H7 (cell line): ENCODE measurements at regions not wholly inside any gene's neighbourhood (a gene's known extent, or its start where the extent isn't known, plus 50 kb on each side); places are given as distances from the start of the nearest gene placed in this dataset.

Source experiments
- DNase-seq: peaks from one replicate; pipeline ENCODE4 v3.0.0; 2012
- H3K27me3 ChIP-seq: 2 replicates; pipeline ENCODE4 v1.6.0; 2011; ENCODE audit warnings: mild to moderate bottlenecking, low read length; ENCODE audit not compliant: control insufficient read depth, insufficient read depth
- H3K36me3 ChIP-seq: replicated peaks from 2 replicates; pipeline ENCODE4 v1.5.1; 2011; ENCODE audit warnings: low read length; ENCODE audit not compliant: control insufficient read depth, insufficient read depth
- H3K4me3 ChIP-seq: 2 replicates; pipeline ENCODE4 v1.5.1; 2011; ENCODE audit warnings: low read depth, mild to moderate bottlenecking, control low read depth, low read length, moderate library complexity; ENCODE audit not compliant: insufficient read depth

GRCh38 chr12:72082986-72083820, 144.6 kb downstream of the TPH2 start:
- no peak for DNase-seq
- Histone ChIP-seq H3K4me3 (no peak overlapping the region), H3K27me3 (no peaks in the 10 kb centered on the region), H3K36me3 (no peaks in the 10 kb centered on the region)

DNA sequence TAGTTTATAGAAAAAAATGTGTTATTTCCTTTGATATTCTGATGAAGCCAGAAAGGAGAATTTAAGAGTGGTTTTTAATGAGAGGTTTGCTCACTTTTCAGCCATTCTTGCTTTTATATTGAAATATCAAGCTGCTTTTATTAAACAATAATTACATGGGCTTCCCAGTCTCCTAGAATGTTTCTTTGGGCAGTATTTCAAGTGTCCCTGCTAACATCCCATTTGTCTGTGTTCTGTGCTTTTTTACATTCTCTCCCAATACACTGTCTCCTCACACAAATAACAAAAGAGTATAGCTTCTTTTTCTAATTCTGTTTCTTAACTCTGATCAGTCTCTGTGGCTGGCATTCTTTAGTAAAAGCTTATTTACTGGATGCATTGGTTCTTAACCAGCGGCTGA, 145.4 kb downstream of the TPH2 start:
- DNase-seq: no peak
- H3K27me3 ChIP-seq: no peaks in the 10 kb centered on the region
- H3K4me3 ChIP-seq: no peak overlapping the region
- H3K36me3 ChIP-seq: no peaks in the 10 kb centered on the region

DNA sequence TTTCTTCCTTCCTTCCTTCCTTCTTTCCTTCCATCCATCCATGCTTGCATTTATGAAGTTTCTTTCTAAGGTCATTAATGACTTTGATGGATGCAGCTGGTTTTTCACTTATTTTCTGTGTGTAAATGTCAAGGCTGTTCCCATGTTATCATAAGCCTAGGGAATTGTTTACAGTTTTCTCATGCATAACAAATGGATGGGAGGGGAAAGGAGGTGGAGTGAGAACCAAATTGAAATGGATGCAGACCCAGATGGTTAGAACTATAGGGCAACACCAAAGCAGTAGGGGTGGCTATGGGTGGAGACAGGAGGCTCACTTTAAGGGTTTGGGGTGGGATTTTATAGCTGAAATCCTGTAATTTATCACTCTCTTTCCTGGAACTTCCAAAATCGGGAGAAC, 146.2 kb downstream of the TPH2 start:
- H3K36me3 ChIP-seq: no peaks in the 10 kb centered on the region
- no peak overlapping the region for H3K4me3 ChIP-seq
- no peak for DNase-seq
- H3K27me3 ChIP-seq: no peaks in the 10 kb centered on the region

DNA sequence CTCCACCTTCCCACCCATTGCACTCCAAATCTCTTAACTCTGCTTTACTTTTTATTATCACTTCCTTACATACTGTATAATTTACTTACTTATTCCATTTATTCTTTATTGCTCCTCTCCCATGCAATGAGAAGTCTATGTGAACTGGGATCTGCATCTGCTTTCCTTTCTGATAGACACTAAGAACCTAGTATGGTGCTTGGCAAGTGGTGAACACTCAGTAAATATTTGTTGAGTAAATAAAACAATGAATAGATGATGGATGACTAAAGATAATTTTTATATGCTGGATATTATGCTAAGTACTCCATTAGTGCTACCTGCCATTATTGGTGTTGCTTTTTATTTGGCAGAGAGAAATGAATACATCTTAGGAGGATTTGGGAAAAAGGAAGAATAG, 151.0 kb downstream of the TPH2 start:
- no peaks in the 10 kb centered on the region for H3K27me3 ChIP-seq
- DNase-seq: no peak
- H3K4me3 ChIP-seq: no peak overlapping the region
- H3K36me3 ChIP-seq: no peaks in the 10 kb centered on the region

DNA sequence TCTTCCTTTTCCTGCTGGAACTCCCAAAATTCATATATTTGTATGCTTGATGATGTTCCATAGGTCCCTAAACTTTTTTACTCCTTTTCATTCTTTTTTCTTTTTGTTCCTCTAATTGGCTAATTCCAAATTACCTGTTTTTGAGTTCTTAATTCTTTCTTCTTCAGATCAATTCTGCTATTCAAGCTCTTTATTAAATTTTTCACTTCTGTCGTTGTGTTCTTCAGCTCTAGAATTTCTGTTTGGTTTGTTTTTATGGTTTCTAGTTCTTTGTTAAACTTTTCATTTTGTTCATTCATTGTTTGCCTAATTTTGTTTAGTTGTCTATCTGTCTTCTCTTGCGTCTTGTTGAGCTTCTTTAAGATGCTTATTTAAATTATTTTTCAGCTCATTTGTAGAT, 154.8 kb downstream of the TPH2 start:
- no peak for DNase-seq

GRCh38 chr12:72093930-72094329, 155.3 kb downstream of the TPH2 start:
- Histone ChIP-seq H3K36me3 (no peaks in the 10 kb centered on the region), H3K27me3 (no peaks in the 10 kb centered on the region), H3K4me3 (no peak overlapping the region)
- DNase-seq: no peak

More for the DNA sequence above, 154.8 kb downstream of the TPH2 start:
- Histone ChIP-seq H3K4me3 (no peak overlapping the region), H3K36me3 (no peaks in the 10 kb centered on the region), H3K27me3 (no peaks in the 10 kb centered on the region)

GRCh38 chr12:72094490-72094889, 155.8 kb downstream of the TPH2 start:
- H3K27me3 ChIP-seq: no peaks in the 10 kb centered on the region
- H3K4me3 ChIP-seq: no peak overlapping the region
- no peaks in the 10 kb centered on the region for H3K36me3 ChIP-seq
- no peak for DNase-seq

DNA sequence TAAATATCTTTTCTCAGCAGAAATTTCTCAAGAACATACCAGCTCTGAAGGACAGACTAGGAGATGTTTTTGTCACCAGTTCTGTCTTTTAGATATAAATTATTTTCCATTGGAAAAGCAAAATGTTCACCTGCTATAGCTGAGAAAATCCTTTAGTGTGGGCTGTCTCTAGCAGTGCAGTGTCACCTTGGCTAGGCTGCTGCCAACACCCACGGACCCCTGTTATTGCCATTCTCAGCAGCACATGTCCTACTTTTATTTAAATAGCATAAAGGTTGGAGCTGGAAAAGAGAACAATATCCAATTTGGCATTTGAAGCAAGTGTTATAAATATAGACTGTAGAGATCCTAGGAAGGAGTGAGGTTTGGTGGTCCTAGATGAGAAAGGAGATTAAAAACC, 156.4 kb downstream of the TPH2 start:
- H3K4me3 ChIP-seq: no peak overlapping the region
- DNase-seq: no peak
- no peaks in the 10 kb centered on the region for H3K36me3 ChIP-seq
- no peaks in the 10 kb centered on the region for H3K27me3 ChIP-seq

- no peak for DNase-seq
- H3K36me3 ChIP-seq: no peaks in the 10 kb centered on the region
- no peaks in the 10 kb centered on the region for H3K27me3 ChIP-seq
- H3K4me3 ChIP-seq: no peak overlapping the region
Observed at GRCh38 chr12:72098622-72099021, 160.0 kb downstream of the TPH2 start.

GRCh38 chr12:72100854-72101253, 162.2 kb downstream of the TPH2 start:
- no peak for DNase-seq
- H3K36me3 ChIP-seq: no peaks in the 10 kb centered on the region
- H3K4me3 ChIP-seq: no peak overlapping the region
- H3K27me3 ChIP-seq: no peaks in the 10 kb centered on the region

DNA sequence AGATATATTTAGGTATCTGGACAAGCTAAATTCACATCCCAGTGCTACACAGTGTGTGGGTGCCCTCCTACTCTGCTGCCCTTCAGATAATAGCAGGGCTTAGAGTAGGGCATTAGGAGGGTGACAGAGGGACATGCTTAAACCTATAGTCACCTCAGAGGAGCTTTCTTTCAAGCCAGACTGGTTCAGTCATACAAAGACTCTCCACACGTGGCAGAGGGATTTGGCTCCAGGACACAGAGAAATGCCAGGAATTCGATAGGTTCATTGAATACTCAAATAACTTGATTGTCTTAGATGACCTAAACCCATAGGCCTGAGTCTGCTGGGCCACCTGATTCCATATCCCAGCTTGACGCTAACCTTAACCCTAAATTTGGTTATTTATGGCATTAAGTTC, 163.5 kb downstream of the TPH2 start:
- Histone ChIP-seq H3K4me3 (no peak overlapping the region), H3K27me3 (no peaks in the 10 kb centered on the region), H3K36me3 (no peaks in the 10 kb centered on the region)
- DNase-seq: no peak

DNA sequence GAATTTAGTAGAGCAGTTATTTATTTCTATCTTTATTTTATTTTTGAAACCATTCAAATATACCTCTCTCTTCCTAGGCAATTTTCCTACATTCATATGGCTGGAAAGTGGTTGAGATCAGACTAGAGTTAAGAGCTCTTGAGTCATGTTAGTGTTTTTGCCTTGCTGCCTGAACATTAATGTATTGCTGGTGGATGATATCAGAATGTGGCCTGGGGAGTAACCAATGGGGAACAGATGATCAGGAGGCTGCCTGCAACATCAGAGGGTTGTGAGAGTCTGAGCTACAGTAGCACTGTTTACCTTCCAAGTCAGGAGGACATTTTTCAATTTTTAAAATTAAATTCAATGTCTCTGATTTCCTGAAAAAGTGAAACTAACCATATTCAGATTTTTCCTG, 166.3 kb upstream of the TRHDE start:
- no peak for DNase-seq
- Histone ChIP-seq H3K4me3 (no peak overlapping the region), H3K36me3 (no peaks in the 10 kb centered on the region), H3K27me3 (no peaks in the 10 kb centered on the region)

GRCh38 chr12:72110937-72111650, 161.1 kb upstream of the TRHDE start:
- DNase-seq: no peak
- no peak overlapping the region for H3K4me3 ChIP-seq
- no peaks in the 10 kb centered on the region for H3K36me3 ChIP-seq
- no peaks in the 10 kb centered on the region for H3K27me3 ChIP-seq

- DNase-seq: no peak
- H3K27me3 ChIP-seq: no peaks in the 10 kb centered on the region
- H3K4me3 ChIP-seq: no peak overlapping the region
Observed at GRCh38 chr12:72111706-72112105, 160.5 kb upstream of the TRHDE start.

DNA sequence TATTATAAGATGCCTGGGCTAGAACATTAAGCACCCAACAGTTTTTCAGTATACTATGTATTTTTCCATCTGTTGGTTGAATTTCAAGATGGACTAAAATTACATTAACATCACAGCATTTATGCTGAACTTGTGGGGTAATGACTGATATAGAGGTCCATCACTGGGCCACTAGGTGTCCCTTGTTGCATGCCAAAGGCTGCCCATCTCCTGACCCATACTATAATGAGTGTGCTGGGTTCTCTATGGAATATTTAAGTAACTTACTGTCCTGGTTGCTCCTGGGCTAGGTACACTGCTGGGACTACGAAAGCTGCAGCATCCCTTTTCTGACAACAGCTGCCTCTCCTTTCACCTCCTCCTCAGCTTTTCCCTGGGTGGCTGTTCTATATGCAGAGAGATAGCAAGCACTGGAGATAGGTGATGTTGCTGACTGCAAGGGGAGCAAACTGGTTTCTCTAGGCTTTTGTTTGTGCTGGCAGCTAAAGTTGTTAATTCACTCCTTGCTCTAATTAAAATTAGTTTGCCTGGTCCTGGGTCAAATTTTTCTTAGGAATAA, 138.6 kb upstream of the TRHDE start:
- no peak overlapping the region for H3K4me3 ChIP-seq
- H3K36me3 ChIP-seq: no peaks in the 10 kb centered on the region
- H3K27me3 ChIP-seq: no peaks in the 10 kb centered on the region
- peak; percentile 22 for DNase-seq

More at GRCh38 chr12:72111706-72112105, 160.5 kb upstream of the TRHDE start:
- no peaks in the 10 kb centered on the region for H3K36me3 ChIP-seq
